PC-3 (cell line): ENCODE measurements at regions not wholly inside any gene's neighbourhood (a gene's known extent, or its start where the extent isn't known, plus 50 kb on each side); places are given as distances from the start of the nearest gene placed in this dataset.

Experiments used
- ATAC-seq: fragments of 200-7000 bp; cut with Tn5 transposase; 2 replicates; pipeline ENCODE4 v1.9.1; 2020; ENCODE audit warnings: mild to moderate bottlenecking, moderate library complexity
- BruUV-seq: library from RNA; stranded (reverse); fragments of 400-500 nt; replicated peaks from 2 replicates; lab custom pipeline; 2021; lab: Mats Ljungman, UMichigan
- CTCF ChIA-PET: fragments of 300-600 bp; sonication (Branson Sonifier 250); formaldehyde crosslinking; loops from one replicate; lab custom pipeline; 2022; ENCODE audit warnings: antibody characterized with exemption; lab: Charles Lee
- POLR2A ChIA-PET: fragments of 300-600 bp; sonication (Branson Sonifier 250); formaldehyde crosslinking; loops from one replicate; lab custom pipeline; 2022; ENCODE audit warnings: antibody characterized with exemption; ENCODE audit not compliant: unreplicated experiment; lab: Charles Lee
- DNase-seq: peaks from one replicate; pipeline ENCODE4 v3.0.0-alpha.2; 2015
- H2AFZ ChIP-seq: fragments of 300-600 bp; sonication (generic); 2 replicates; pipeline ENCODE4 v1.6.0; 2016; ENCODE audit warnings: antibody characterized with exemption, low read length
- H3F3A ChIP-seq: fragments of 300-600 bp; sonication (generic); one replicate; pipeline ENCODE4 v1.6.0; 2017; ENCODE audit warnings: antibody characterized with exemption, low read length, control low read depth, mild to moderate bottlenecking; ENCODE audit not compliant: unreplicated experiment
- H3K27ac ChIP-seq: fragments of 300-600 bp; sonication (generic); 2 replicates; pipeline ENCODE4 v1.5.1; 2016; ENCODE audit warnings: mild to moderate bottlenecking, low read length
- H3K27me3 ChIP-seq: fragments of 300-600 bp; sonication (generic); 2 replicates; pipeline ENCODE4 v1.6.1; 2016; ENCODE audit warnings: low read length, mixed read lengths
- H3K36me3 ChIP-seq: fragments of 300-600 bp; sonication (generic); 2 replicates; pipeline ENCODE4 v1.6.1; 2016; ENCODE audit warnings: low read depth, mixed run types, low read length, mixed read lengths
- H3K4me1 ChIP-seq: fragments of 300-600 bp; sonication (generic); 2 replicates; pipeline ENCODE4 v1.5.1; 2016; ENCODE audit warnings: low read length; ENCODE audit not compliant: insufficient read depth
- H3K4me2 ChIP-seq: fragments of 300-600 bp; sonication (generic); 2 replicates; pipeline ENCODE4 v1.6.0; 2016; ENCODE audit warnings: low read length
- H3K4me3 ChIP-seq: fragments of 300-600 bp; sonication (generic); 2 replicates; pipeline ENCODE4 v1.5.1; 2016; ENCODE audit warnings: mild to moderate bottlenecking, low read length, mixed read lengths
- H3K79me2 ChIP-seq: fragments of 300-600 bp; sonication (generic); 2 replicates; pipeline ENCODE4 v1.6.1; 2017; ENCODE audit warnings: low read length, mixed read lengths
- H3K9ac ChIP-seq: fragments of 300-600 bp; sonication (generic); 2 replicates; pipeline ENCODE4 v1.6.0; 2016; ENCODE audit warnings: mild to moderate bottlenecking, low read length
- H3K9me2 ChIP-seq: fragments of 300-600 bp; sonication (generic); replicated peaks from 2 replicates; pipeline ENCODE4 v1.6.1; 2016; ENCODE audit warnings: mixed run types, low read length, mixed read lengths
- H3K9me3 ChIP-seq: fragments of 300-600 bp; sonication (generic); 2 replicates; pipeline ENCODE4 v1.6.1; 2016; ENCODE audit warnings: low read length, mixed read lengths
- H4K20me1 ChIP-seq: fragments of 300-600 bp; sonication (generic); 2 replicates; pipeline ENCODE4 v1.6.1; 2016; ENCODE audit warnings: low read length, mixed read lengths
- CTCF ChIP-seq: fragments of 300-600 bp; sonication (generic); conservative IDR thresholded peaks from 2 replicates; pipeline ENCODE4 v1.5.1; 2017; ENCODE audit warnings: antibody characterized with exemption, low read depth, mild to moderate bottlenecking, low read length
- EZH2 ChIP-seq: fragments of 300-600 bp; sonication (generic); IDR thresholded peaks from one replicate; pipeline ENCODE4 v1.6.1; 2017; ENCODE audit warnings: antibody characterized with exemption, mild to moderate bottlenecking, low read length; ENCODE audit not compliant: unreplicated experiment
- EZH2phosphoT487 ChIP-seq: fragments of 300-600 bp; sonication (generic); IDR thresholded peaks from 2 replicates; pipeline ENCODE4 v1.6.1; 2018; ENCODE audit warnings: mild to moderate bottlenecking, antibody characterized with exemption, low read length, borderline replicate concordance
- intact Hi-C: fragments of 100-400 bp; cut with micrococcal nuclease; formaldehyde crosslinking; loops from 2 replicates; pipeline ENCODE4 v1.9.0; 2023

GRCh38 chr4:19623866-19624265 is 627.8 kb upstream of the SLIT2 start:
- no TSS peak for BruUV-seq
- Histone ChIP-seq H2AFZ (no peak overlapping the region), H4K20me1 (no peaks in the 10 kb centered on the region), H3F3A (no peaks in the 10 kb centered on the region), H3K4me3 (no peak overlapping the region), H3K9ac (no peak overlapping the region), H3K4me2 (no peak overlapping the region), H3K27me3 (no peaks in the 10 kb centered on the region), H3K4me1 (no peaks in the 10 kb centered on the region), H3K79me2 (no peaks in the 10 kb centered on the region), H3K9me3 (no peaks in the 10 kb centered on the region), H3K27ac (no peak overlapping the region), H3K36me3 (no peaks in the 10 kb centered on the region), H3K9me2 (no peaks in the 10 kb centered on the region)
- DNase-seq (no peak), ATAC-seq (no peak)
- TF ChIP-seq EZH2phosphoT487 (no peak), CTCF (no peak), EZH2 (no peak)
- intact Hi-C loops: no loop called here
- CTCF ChIA-PET: no interaction called here
- POLR2A ChIA-PET: no interaction called here

- no peaks in the 10 kb centered on the region for H3K27me3 ChIP-seq
- no peaks in the 10 kb centered on the region for H3F3A ChIP-seq
- ATAC-seq (no peak), DNase-seq (no peak)
- no peak overlapping the region for H2AFZ ChIP-seq
- no peaks in the 10 kb centered on the region for H3K4me1 ChIP-seq
- no peaks in the 10 kb centered on the region for H4K20me1 ChIP-seq
- no peak overlapping the region for H3K4me2 ChIP-seq
- ChIA-PET POLR2A (interaction anchor here (0.6 kb wide), 1 partner anchor 534 kb away, joined by 3 read pairs; no protein-coding TSS in a partner anchor), CTCF (no interaction called here)
- H3K9ac ChIP-seq: no peak overlapping the region
- no peaks in the 10 kb centered on the region for H3K79me2 ChIP-seq
- BruUV-seq: no TSS peak
- 0 out of 2 replicates have a peak, but pooled peaks cover 5% of the 10 kb centered on the region for H3K9me3 ChIP-seq
- no peak for TF ChIP-seq EZH2
- no peak for TF ChIP-seq CTCF
- TF ChIP-seq EZH2phosphoT487: no peak
- H3K27ac ChIP-seq: no peak overlapping the region
- no peaks in the 10 kb centered on the region; the same call in 1 of the 2 replicates for H3K36me3 ChIP-seq
- no peaks in the 10 kb centered on the region for H3K9me2 ChIP-seq
- no peak overlapping the region for H3K4me3 ChIP-seq
- intact Hi-C loops: no loop called here
These were observed 636.5 kb upstream of the SLIT2 start for GRCh38 chr4:19615086-19615689.

- 0 out of 2 replicates have a peak, but pooled peaks cover 5% of the 10 kb centered on the region for H3K9me3 ChIP-seq
- H3K27me3 ChIP-seq: no peaks in the 10 kb centered on the region
- ChIA-PET CTCF (no interaction called here), POLR2A (no interaction called here)
- no peak overlapping the region for H3K27ac ChIP-seq
- H4K20me1 ChIP-seq: no peaks in the 10 kb centered on the region
- H3K9me2 ChIP-seq: no peaks in the 10 kb centered on the region
- H3K4me1 ChIP-seq: no peaks in the 10 kb centered on the region
- ATAC-seq (no peak), DNase-seq (no peak)
- H3K36me3 ChIP-seq: no peaks in the 10 kb centered on the region; the same call in 1 of the 2 replicates
- H3F3A ChIP-seq: no peaks in the 10 kb centered on the region
- intact Hi-C loops: no loop called here
- no peak overlapping the region for H3K4me2 ChIP-seq
- H3K79me2 ChIP-seq: no peaks in the 10 kb centered on the region
- H3K9ac ChIP-seq: no peak overlapping the region
- BruUV-seq: no TSS peak
- H2AFZ ChIP-seq: no peak overlapping the region
- no peak overlapping the region for H3K4me3 ChIP-seq
- TF ChIP-seq CTCF: no peak
- no peak for TF ChIP-seq EZH2phosphoT487
- TF ChIP-seq EZH2: no peak
These were observed 637.5 kb upstream of the SLIT2 start for GRCh38 chr4:19614171-19614570.
